HCT116 (cell line): ENCODE measurements at regions not wholly inside any gene's neighbourhood (a gene's known extent, or its start where the extent isn't known, plus 50 kb on each side); places are given as distances from the start of the nearest gene placed in this dataset.
A peak's percentile ranks its signal among the peaks of the same experiment; 100 is the strongest.

Experiments used
- ATAC-seq: fragments of 200-7000 bp; cut with Tn5 transposase; 2 replicates; pipeline ENCODE4 v1.9.1; 2020; ENCODE audit warnings: mild to moderate bottlenecking, moderate library complexity
- BruUV-seq: library from RNA; stranded (reverse); fragments of 400-500 nt; replicated peaks from 2 replicates; lab custom pipeline; 2021; lab: Mats Ljungman, UMichigan
- CTCF ChIA-PET: fragments of 300-600 bp; sonication (Branson Sonifier 250); formaldehyde crosslinking; loops from one replicate; lab custom pipeline; 2021; ENCODE audit warnings: antibody characterized with exemption; lab: Charles Lee
- POLR2A ChIA-PET: fragments of 300-600, 350-600 bp; sonication (Branson Sonifier 250); formaldehyde crosslinking; loops from one replicate; lab custom pipeline; 2021; ENCODE audit warnings: antibody characterized with exemption; lab: Charles Lee
- RAD21 ChIA-PET, 2 experiments: fragments of 300-600 bp; sonication (Branson Sonifier 250); formaldehyde crosslinking; loops; one replicate each; lab custom pipeline; 2023; ENCODE audit warnings: low total read pairs in 2 of 2; ENCODE audit not compliant: uncharacterized antibody in 2 of 2, unreplicated experiment in 2 of 2, low non-redundant PET in 1 of 2; lab: Charles Lee
- DNase-seq: peaks from one replicate; pipeline ENCODE4 v3.0.0-alpha.2; 2010; ENCODE audit warnings: low read depth, low spot score
- H2AFZ ChIP-seq: fragments of 200-600 bp; shearing (Covaris generic), sonication (generic); 2 replicates; pipeline ENCODE4 v1.6.1; 2017; ENCODE audit warnings: low read depth, mixed run types, mixed read lengths, antibody characterized with exemption, low read length; ENCODE audit not compliant: poor library complexity, severe bottlenecking
- H3K27ac ChIP-seq: 2 replicates; pipeline ENCODE4 v1.5.1; 2012; ENCODE audit warnings: low read depth, low read length
- H3K27me3 ChIP-seq: fragments of 200-600 bp; sonication (generic); 2 replicates; pipeline ENCODE4 v1.6.1; 2016; ENCODE audit warnings: mixed run types, low read length, mixed read lengths; ENCODE audit not compliant: insufficient read depth
- H3K36me3 ChIP-seq, 2 experiments: fragments of 200-500 bp in 1 of 2; fragments of 200-600 bp in 1 of 2; sonication (Bioruptor generic) in 1 of 2; sonication (generic) in 1 of 2; 2 replicates each; pipeline versions ENCODE4 v1.5.1 to v1.6.1; 2014 to 2016; ENCODE audit warnings: low read length in 2 of 2, inconsistent platforms in 1 of 2, mixed read lengths in 1 of 2, mixed run types in 1 of 2; ENCODE audit not compliant: insufficient read depth in 2 of 2, control insufficient read depth in 1 of 2
- H3K4me1 ChIP-seq, 2 experiments: fragments of 200-600 bp in 1 of 2; sonication (generic) in 1 of 2; 2 replicates each; pipeline versions ENCODE4 v1.5.1 to v1.6.1; 2012 to 2017; ENCODE audit warnings: low read length in 2 of 2, inconsistent platforms in 1 of 2, mild to moderate bottlenecking in 1 of 2, mixed read lengths in 1 of 2, mixed run types in 1 of 2, moderate library complexity in 1 of 2; ENCODE audit not compliant: insufficient read depth in 2 of 2, control insufficient read depth in 1 of 2
- H3K4me2 ChIP-seq: fragments of 200-600 bp; sonication (generic); 2 replicates; pipeline ENCODE4 v1.6.1; 2017; ENCODE audit warnings: mixed run types, low read length, mixed read lengths
- H3K4me3 ChIP-seq, 2 experiments: fragments of 200-600 bp in 1 of 2; sonication (generic) in 1 of 2; replicated peaks in 1 of 2; 2 replicates each; pipeline ENCODE4 v1.5.1; 2011 to 2016; ENCODE audit warnings: low read length in 2 of 2, control low read depth in 1 of 2, low read depth in 1 of 2, mild to moderate bottlenecking in 1 of 2, mixed read lengths in 1 of 2, mixed run types in 1 of 2
- H3K79me2 ChIP-seq: fragments of 200-600 bp; sonication (generic); 2 replicates; pipeline ENCODE4 v1.6.1; 2017; ENCODE audit warnings: mild to moderate bottlenecking, mixed run types, low read length, moderate library complexity, mixed read lengths; ENCODE audit not compliant: insufficient read depth
- H3K9ac ChIP-seq: fragments of 200-600 bp; sonication (generic); 2 replicates; pipeline ENCODE4 v1.6.1; 2016; ENCODE audit warnings: low read length, mixed read lengths
- H3K9me2 ChIP-seq: fragments of 200-600 bp; sonication (generic), shearing (Covaris generic); 2 replicates; pipeline ENCODE4 v1.6.1; 2017; ENCODE audit warnings: mixed run types, mild to moderate bottlenecking, moderate library complexity; ENCODE audit not compliant: insufficient read depth
- H3K9me3 ChIP-seq, 2 experiments: fragments of 200-500 bp in 1 of 2; fragments of 200-600 bp in 1 of 2; sonication (Bioruptor generic) in 1 of 2; sonication (generic) in 1 of 2; 2 replicates each; pipeline ENCODE4 v1.6.1; 2014 to 2017; ENCODE audit warnings: low read length in 2 of 2, mixed read lengths in 2 of 2, inconsistent platforms in 1 of 2, low read depth in 1 of 2, mild to moderate bottlenecking in 1 of 2, mixed run types in 1 of 2, moderate library complexity in 1 of 2; ENCODE audit not compliant: control insufficient read depth in 1 of 2, insufficient read depth in 1 of 2
- H4K20me1 ChIP-seq: fragments of 200-600 bp; sonication (generic), shearing (Covaris generic); 2 replicates; pipeline ENCODE4 v1.6.1; 2017; ENCODE audit warnings: mixed run types, mild to moderate bottlenecking, moderate library complexity; ENCODE audit not compliant: insufficient read depth
- ATF3 ChIP-seq: IDR thresholded peaks from 2 replicates; pipeline ENCODE4 v1.6.1; 2012
- CBX3 ChIP-seq: IDR thresholded peaks from 2 replicates; pipeline ENCODE4 v1.6.1; 2012; ENCODE audit warnings: low read depth
- CEBPB ChIP-seq: IDR thresholded peaks from 2 replicates; pipeline ENCODE4 v1.6.1; 2012; ENCODE audit warnings: low read depth
- EZH2 ChIP-seq: fragments of 200-600 bp; sonication (generic); IDR thresholded peaks from 2 replicates; pipeline ENCODE4 v1.6.1; 2017; ENCODE audit warnings: antibody characterized with exemption, mixed run types
- FOSL1 ChIP-seq: IDR thresholded peaks from 2 replicates; pipeline ENCODE4 v1.6.1; 2012; ENCODE audit warnings: low read depth
- JUND ChIP-seq: IDR thresholded peaks from 2 replicates; pipeline ENCODE4 v1.6.1; 2012
- POLR2A ChIP-seq: IDR thresholded peaks from 2 replicates; pipeline ENCODE4 v1.7.0; 2011; ENCODE audit warnings: borderline replicate concordance; ENCODE audit not compliant: insufficient read depth, insufficient read length; ENCODE audit errors: extremely low read depth
- POLR2AphosphoS5 ChIP-seq: IDR thresholded peaks from 2 replicates; pipeline ENCODE4 v1.6.1; 2011; ENCODE audit warnings: mild to moderate bottlenecking, low read depth, low read length, moderate library complexity
- RAD21 ChIP-seq: IDR thresholded peaks from 2 replicates; pipeline ENCODE4 v1.6.1; 2012; ENCODE audit warnings: low read depth, mild to moderate bottlenecking
- REST ChIP-seq: IDR thresholded peaks from 2 replicates; pipeline ENCODE4 v1.6.1; 2012; ENCODE audit warnings: low read depth
- SP1 ChIP-seq: IDR thresholded peaks from 2 replicates; pipeline ENCODE4 v1.6.1; 2012; ENCODE audit warnings: low read depth
- ZBTB33 ChIP-seq: IDR thresholded peaks from 2 replicates; pipeline ENCODE4 v1.6.1; 2011; ENCODE audit warnings: mild to moderate bottlenecking, low read length, moderate library complexity; ENCODE audit not compliant: insufficient replicate concordance; ENCODE audit errors: extremely low read depth
- ZFX ChIP-seq: fragments of 450-650 bp; IDR thresholded peaks from 2 replicates; pipeline ENCODE4 v1.6.1; 2017
- intact Hi-C: fragments of 100-400 bp; cut with micrococcal nuclease; formaldehyde crosslinking; loops from 2 replicates; pipeline ENCODE4 v1.10.0; 2022

GRCh38 chr13:111421216-111421615 lies 100.8 kb downstream of the TEX29 start:
- Histone ChIP-seq H3K4me2 (no peak overlapping the region), H3K9me3 (no peaks in the 10 kb centered on the region), H4K20me1 (no peaks in the 10 kb centered on the region), H3K9ac (no peak overlapping the region), H3K79me2 (no peaks in the 10 kb centered on the region), H3K27ac (no peak overlapping the region), H3K4me3 (no peak overlapping the region), H3K4me1 (peaks cover 10 to 21% of the 10 kb centered on the region in 2 experiments), H2AFZ (no peak overlapping the region), H3K27me3 (peaks cover 11% of the 10 kb centered on the region; the same call in 1 of the 2 replicates), H3K9me2 (no peaks in the 10 kb centered on the region), H3K36me3 (no peaks in the 10 kb centered on the region)
- intact Hi-C loops, result no loop called here
- BruUV-seq, result no TSS peak
- ChIA-PET POLR2A (interaction anchor here (0.7 kb wide), 1 partner anchor 696 kb away, joined by 5 read pairs; no protein-coding TSS in a partner anchor), RAD21 (no interaction called here), CTCF (no interaction called here)
- no peak for TF ChIP-seq ZBTB33
- no peak for TF ChIP-seq CEBPB
- DNase-seq (no peak), ATAC-seq (no peak)

- no peaks in the 10 kb centered on the region for H3K9me3 ChIP-seq
- no peak overlapping the region for H3K4me3 ChIP-seq
- peaks cover 10% of the 10 kb centered on the region; the same call in 1 of the 2 replicates for H3K27me3 ChIP-seq
- H3K27ac ChIP-seq, result no peak overlapping the region
- ATAC-seq (no peak), DNase-seq (no peak)
- peak overlapping the region; percentile 81 for H3K4me2 ChIP-seq
- no TSS peak for BruUV-seq
- POLR2A ChIA-PET, result no interaction called here
- H2AFZ ChIP-seq, result no peak overlapping the region
- H4K20me1 ChIP-seq, result no peaks in the 10 kb centered on the region
- no peaks in the 10 kb centered on the region for H3K36me3 ChIP-seq
- peaks cover 10 to 21% of the 10 kb centered on the region in 2 experiments for H3K4me1 ChIP-seq
- no peaks in the 10 kb centered on the region for H3K9me2 ChIP-seq
- intact Hi-C loops, result no loop called here
- RAD21 ChIA-PET, result no interaction called here
- no peak overlapping the region for H3K9ac ChIP-seq
- H3K79me2 ChIP-seq, result no peaks in the 10 kb centered on the region
- CTCF ChIA-PET, result no interaction called here
- TF ChIP-seq JUND, result no peak
- no peak for TF ChIP-seq SP1
- TF ChIP-seq POLR2A, result no peak
- TF ChIP-seq ATF3, result no peak
- TF ChIP-seq CEBPB, result no peak
- TF ChIP-seq RAD21, result no peak
- no peak for TF ChIP-seq CBX3
- TF ChIP-seq EZH2, result no peak
- no peak for TF ChIP-seq REST
- no peak for TF ChIP-seq POLR2AphosphoS5
- TF ChIP-seq ZFX, result no peak
- TF ChIP-seq FOSL1, result no peak
- TF ChIP-seq ZBTB33, result no peak
Measured at GRCh38 chr13:111422348-111422747, 101.9 kb downstream of the TEX29 start.
